Suprapubic skin (tissue), 3 donors: ENCODE measurements at regions not wholly inside any gene's neighbourhood (a gene's known extent, or its start where the extent isn't known, plus 50 kb on each side); places are given as distances from the start of the nearest gene placed in this dataset.

Source experiments
- CTCF ChIP-seq, 2 donors: fragments of 200-600 bp in 1 of 2; fragments of 450-650 bp in 1 of 2; sonication (generic) in 1 of 2; IDR thresholded peaks; one replicate each; pipeline ENCODE4 v1.5.1; 2016 to 2019; ENCODE audit warnings: antibody characterized with exemption in 2 of 2, mild to moderate bottlenecking in 1 of 2, moderate library complexity in 1 of 2
- EP300 ChIP-seq: sonication (generic); formaldehyde crosslinking; IDR thresholded peaks from one replicate; pipeline ENCODE4 v1.6.1; 2017; ENCODE audit warnings: antibody characterized with exemption
- POLR2A ChIP-seq, 2 donors: fragments of 450-650 bp; IDR thresholded peaks; one replicate each; pipeline ENCODE4 v1.6.1; 2017; ENCODE audit warnings: antibody characterized with exemption in 2 of 2, mild to moderate bottlenecking in 2 of 2, moderate library complexity in 2 of 2

GRCh38 chr7:63072806-63073205 lies 925.8 kb upstream of the ZNF722 start:
- no peak for TF ChIP-seq CTCF (IDR thresholded peaks at IDR 0.05)
- TF ChIP-seq POLR2A (IDR thresholded peaks at IDR 0.05) = no peak
- no peak for TF ChIP-seq EP300
